ENCODE measurements at regions not wholly inside any gene's neighbourhood (a gene's known extent, or its start where the extent isn't known, plus 50 kb on each side); places are given as distances from the start of the nearest gene placed in this dataset.
"Not testable (repeated sequence)": the region's sequence is repeated elsewhere in the genome, so short reads cannot be mapped to it uniquely, and the experiment has no call there.

GRCh38 chr10:89992575-89992974 is 291.2 kb downstream of the KIF20B start:
- no peak for DNase-seq
- ATAC-seq = no peak
- H3K36me3 ChIP-seq = no peaks in the 10 kb centered on the region
- H3K4me1 ChIP-seq = no peaks in the 10 kb centered on the region
- no peaks in the 10 kb centered on the region for H3K27me3 ChIP-seq
- intact Hi-C loops (cut with DNase I) = no loop called here
- H3K4me3 ChIP-seq = no peak overlapping the region
- no peak overlapping the region for H3K27ac ChIP-seq
- no peak for TF ChIP-seq POLR2A (IDR thresholded peaks at IDR 0.05)
- no peak for TF ChIP-seq CTCF (IDR thresholded peaks at IDR 0.05)
- H3K9me3 ChIP-seq = peaks cover 0 to 5% (median 0%) of the 10 kb centered on the region in 4 donors
- 57% methylated on average over 1 of the region's 1 CpG for WGBS (ENCODE audit: insufficient coverage, low coverage, low lambda C conversion rate, missing lambda C conversion rate)

GRCh38 chr10:90007226-90007625 is 305.8 kb downstream of the KIF20B start:
- no peak for TF ChIP-seq CTCF (IDR thresholded peaks at IDR 0.05)
- no peak for TF ChIP-seq POLR2A (IDR thresholded peaks at IDR 0.05)
- Histone ChIP-seq H3K27me3 (no peaks in the 10 kb centered on the region), H3K4me3 (no peak overlapping the region), H3K9me3 (no peaks in the 10 kb centered on the region), H3K36me3 (no peaks in the 10 kb centered on the region), H3K27ac (no peak overlapping the region), H3K4me1 (no peaks in the 10 kb centered on the region)
- 56% methylated on average over 1 of the region's 1 CpG for whole genome bisulfite sequencing (ENCODE audit: insufficient coverage, low coverage, low lambda C conversion rate, missing lambda C conversion rate)
- no peak for DNase-seq
- intact Hi-C loops (cut with DNase I) = no loop called here
- no peak for ATAC-seq

GRCh38 chr10:90011281-90011680 is 309.9 kb downstream of the KIF20B start:
- H3K4me1 ChIP-seq; H3K27ac ChIP-seq; intact Hi-C loops (cut with DNase I); ATAC-seq; H3K4me3 ChIP-seq; H3K9me3 ChIP-seq; H3K27me3 ChIP-seq; DNase-seq; H3K36me3 ChIP-seq: not testable (repeated sequence)
- WGBS (ENCODE audit: insufficient coverage, low coverage, low lambda C conversion rate, missing lambda C conversion rate) = 51% methylated on average over 6 of the region's 14 CpGs

- Histone ChIP-seq H3K4me1 (no peaks in the 10 kb centered on the region), H3K27ac (no peak overlapping the region), H3K36me3 (no peaks in the 10 kb centered on the region), H3K9me3 (no peaks in the 10 kb centered on the region), H3K27me3 (no peaks in the 10 kb centered on the region), H3K4me3 (no peak overlapping the region)
- 52% methylated on average over 2 of the region's 2 CpGs for WGBS (ENCODE audit: insufficient coverage, low coverage, low lambda C conversion rate, missing lambda C conversion rate)
- no peak for TF ChIP-seq POLR2A (IDR thresholded peaks at IDR 0.05)
- TF ChIP-seq CTCF (IDR thresholded peaks at IDR 0.05) = no peak
- ATAC-seq (no peak), DNase-seq (no peak)
- intact Hi-C loops (cut with DNase I) = no loop called here
Measured at GRCh38 chr10:90018819-90019218, 317.4 kb downstream of the KIF20B start.

- H3K27ac ChIP-seq = no peak overlapping the region
- no peaks in the 10 kb centered on the region for H3K4me1 ChIP-seq
- intact Hi-C loops (cut with DNase I) = no loop called here
- DNase-seq (no peak), ATAC-seq (no peak)
- H3K4me3 ChIP-seq = no peak overlapping the region
- WGBS (ENCODE audit: insufficient coverage, low coverage, low lambda C conversion rate, missing lambda C conversion rate) = 43% methylated on average over 2 of the region's 2 CpGs
- no peaks in the 10 kb centered on the region for H3K36me3 ChIP-seq
- no peaks in the 10 kb centered on the region for H3K27me3 ChIP-seq
- no peak for TF ChIP-seq POLR2A (IDR thresholded peaks at IDR 0.05)
- no peak for TF ChIP-seq CTCF (IDR thresholded peaks at IDR 0.05)
- H3K9me3 ChIP-seq = no peaks in the 10 kb centered on the region
Measured at GRCh38 chr10:90020506-90020905, 319.1 kb downstream of the KIF20B start.
